ENCODE measurements at regions not wholly inside any gene's neighbourhood (a gene's known extent, or its start where the extent isn't known, plus 50 kb on each side); places are given as distances from the start of the nearest gene placed in this dataset. TPM values are rescaled to one million over a fixed set of nuclear protein-coding genes. Genes with fewer than 3 reads are reported as not detected.

DNA sequence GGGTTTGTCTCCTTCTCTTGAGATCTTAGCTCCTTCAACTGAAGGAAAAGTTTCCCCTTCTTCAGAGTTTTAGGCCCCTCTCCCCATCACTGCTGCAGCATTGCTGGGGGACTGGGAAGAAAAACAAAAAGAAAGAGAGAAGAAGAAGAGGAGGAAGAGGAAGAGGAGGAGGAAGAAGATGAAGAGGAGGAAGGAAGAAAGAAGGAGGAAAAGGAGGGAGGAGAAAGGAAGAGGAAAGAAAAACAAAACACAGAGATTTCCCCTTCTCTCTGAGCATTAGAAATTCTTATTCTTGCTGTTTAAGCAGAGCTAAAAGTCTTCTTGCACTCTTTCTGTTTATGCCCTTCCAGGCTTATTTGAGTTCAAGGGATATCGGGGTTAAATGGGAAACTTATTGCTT, 219.8 kb upstream of the AMIGO2 start:
- Mint-ChIP-seq H3K4me1 (ENCODE audit: low read depth) (peaks cover 3% of the 10 kb centered on the region), H3K27me3 (no peaks in the 10 kb centered on the region), H3K36me3 (ENCODE audit: insufficient read depth) (no peaks in the 10 kb centered on the region), H3K4me3 (ENCODE audit: low read depth) (no peak overlapping the region), H3K27ac (no peak overlapping the region), H3K9me3 (ENCODE audit: low read depth) (no peaks in the 10 kb centered on the region)
- no peak for DNase-seq (ENCODE audit: low spot score, unreplicated experiment)
- TF ChIP-seq, protein P1, sequence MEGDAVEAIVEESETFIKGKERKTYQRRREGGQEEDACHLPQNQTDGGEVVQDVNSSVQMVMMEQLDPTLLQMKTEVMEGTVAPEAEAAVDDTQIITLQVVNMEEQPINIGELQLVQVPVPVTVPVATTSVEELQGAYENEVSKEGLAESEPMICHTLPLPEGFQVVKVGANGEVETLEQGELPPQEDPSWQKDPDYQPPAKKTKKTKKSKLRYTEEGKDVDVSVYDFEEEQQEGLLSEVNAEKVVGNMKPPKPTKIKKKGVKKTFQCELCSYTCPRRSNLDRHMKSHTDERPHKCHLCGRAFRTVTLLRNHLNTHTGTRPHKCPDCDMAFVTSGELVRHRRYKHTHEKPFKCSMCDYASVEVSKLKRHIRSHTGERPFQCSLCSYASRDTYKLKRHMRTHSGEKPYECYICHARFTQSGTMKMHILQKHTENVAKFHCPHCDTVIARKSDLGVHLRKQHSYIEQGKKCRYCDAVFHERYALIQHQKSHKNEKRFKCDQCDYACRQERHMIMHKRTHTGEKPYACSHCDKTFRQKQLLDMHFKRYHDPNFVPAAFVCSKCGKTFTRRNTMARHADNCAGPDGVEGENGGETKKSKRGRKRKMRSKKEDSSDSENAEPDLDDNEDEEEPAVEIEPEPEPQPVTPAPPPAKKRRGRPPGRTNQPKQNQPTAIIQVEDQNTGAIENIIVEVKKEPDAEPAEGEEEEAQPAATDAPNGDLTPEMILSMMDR (IDR thresholded peaks at IDR 0.05; ENCODE audit: unreplicated experiment), result no peak

DNA sequence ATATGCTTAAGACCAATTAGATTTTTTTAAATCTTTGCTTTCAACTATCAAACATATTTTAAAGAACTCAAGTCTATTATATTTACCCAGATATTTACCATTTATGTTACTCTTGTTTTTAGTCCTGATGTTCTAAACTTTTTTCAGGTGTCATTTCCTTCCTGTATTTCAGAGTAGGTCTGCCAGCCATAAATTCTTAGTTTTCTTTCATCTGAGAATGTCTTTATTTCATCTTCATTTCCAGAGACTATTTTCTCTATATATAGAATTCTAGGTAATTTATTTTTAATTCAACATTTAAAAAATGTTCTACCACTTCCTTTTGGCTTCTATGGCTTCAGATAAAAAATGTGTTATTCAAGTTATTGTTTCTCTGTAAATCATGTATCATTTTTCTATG, 218.2 kb upstream of the AMIGO2 start:
- Mint-ChIP-seq H3K27ac (no peak overlapping the region), H3K9me3 (ENCODE audit: low read depth) (no peaks in the 10 kb centered on the region), H3K27me3 (no peaks in the 10 kb centered on the region), H3K36me3 (ENCODE audit: insufficient read depth) (no peaks in the 10 kb centered on the region), H3K4me3 (ENCODE audit: low read depth) (no peak overlapping the region), H3K4me1 (ENCODE audit: low read depth) (peaks cover 3% of the 10 kb centered on the region)
- TF ChIP-seq, protein P1 (IDR thresholded peaks at IDR 0.05; ENCODE audit: unreplicated experiment), result no peak
- no peak for DNase-seq (ENCODE audit: low spot score, unreplicated experiment)

DNA sequence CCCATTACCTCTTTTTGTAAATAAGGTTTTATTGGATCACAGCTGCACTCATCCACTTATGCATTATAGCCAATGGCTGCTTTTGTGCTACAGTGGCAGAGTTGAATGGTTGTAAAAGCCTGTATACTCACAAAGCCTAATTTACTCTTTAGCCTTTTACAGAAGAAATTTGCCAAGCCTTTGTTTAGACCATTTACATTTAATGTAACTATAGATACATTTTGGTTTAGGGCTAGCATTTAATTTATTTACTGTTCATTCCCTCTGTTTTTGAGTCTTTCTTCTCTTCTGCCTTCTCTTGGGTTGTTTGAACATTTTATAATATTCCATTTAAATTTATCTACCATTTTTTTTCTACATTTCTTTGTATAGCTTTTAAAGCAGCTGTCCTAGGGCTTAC, 217.1 kb upstream of the AMIGO2 start:
- Mint-ChIP-seq H3K27ac (no peak overlapping the region), H3K27me3 (no peaks in the 10 kb centered on the region), H3K4me1 (ENCODE audit: low read depth) (no peaks in the 10 kb centered on the region), H3K36me3 (ENCODE audit: insufficient read depth) (no peaks in the 10 kb centered on the region), H3K4me3 (ENCODE audit: low read depth) (no peak overlapping the region), H3K9me3 (ENCODE audit: low read depth) (no peaks in the 10 kb centered on the region)
- TF ChIP-seq, protein P1 (IDR thresholded peaks at IDR 0.05; ENCODE audit: unreplicated experiment), result no peak
- no peak for DNase-seq (ENCODE audit: low spot score, unreplicated experiment)

DNA sequence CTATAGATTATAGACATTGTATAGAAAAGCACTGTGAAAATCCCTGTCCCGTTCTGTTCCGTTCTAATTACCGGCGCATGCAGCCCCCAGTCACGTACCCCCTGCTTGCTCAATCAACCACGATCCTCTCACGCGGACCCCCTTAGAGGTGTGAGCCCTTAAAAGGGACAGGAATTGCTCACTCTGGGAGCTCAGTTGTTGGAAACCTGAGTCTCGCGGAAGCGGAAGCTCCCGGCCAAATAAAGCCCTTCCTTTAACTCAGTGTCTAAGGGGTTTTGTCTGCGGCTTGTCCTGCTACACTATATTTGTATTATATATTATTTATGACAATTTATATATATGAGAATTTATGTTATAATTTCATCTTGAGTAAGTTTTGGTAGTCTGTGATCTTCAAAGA, 213.6 kb upstream of the AMIGO2 start:
- TF ChIP-seq, protein P1 (IDR thresholded peaks at IDR 0.05; ENCODE audit: unreplicated experiment), result no peak
- H3K4me1 Mint-ChIP-seq (ENCODE audit: low read depth), result no peaks in the 10 kb centered on the region
- H3K27ac Mint-ChIP-seq, result no peak overlapping the region
- no peaks in the 10 kb centered on the region for H3K36me3 Mint-ChIP-seq (ENCODE audit: insufficient read depth)
- H3K4me3 Mint-ChIP-seq (ENCODE audit: low read depth), result no peak overlapping the region
- H3K27me3 Mint-ChIP-seq, result no peaks in the 10 kb centered on the region
- no peak for DNase-seq (ENCODE audit: low spot score, unreplicated experiment)
- H3K9me3 Mint-ChIP-seq (ENCODE audit: low read depth), result peaks cover 3% of the 10 kb centered on the region

DNA sequence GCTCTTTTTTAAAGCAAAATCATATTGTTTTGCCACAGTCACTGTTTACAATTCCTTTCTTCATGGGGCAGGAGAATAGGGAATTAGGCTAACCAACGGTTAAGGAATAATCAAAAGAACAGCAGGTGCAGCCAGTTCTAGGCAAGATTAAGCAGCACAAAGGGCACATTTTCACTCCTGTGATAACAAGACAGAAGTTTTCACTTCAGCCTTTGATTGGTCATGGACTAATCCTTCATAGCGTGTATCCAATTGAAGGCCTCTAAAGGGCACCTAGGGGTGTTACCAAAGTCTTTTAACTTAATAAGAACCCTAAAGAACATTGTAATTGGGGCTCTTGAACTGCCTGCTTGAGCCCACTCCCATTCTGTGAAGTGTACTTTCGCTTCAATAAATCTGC, 206.9 kb upstream of the AMIGO2 start:
- H3K4me1 Mint-ChIP-seq (ENCODE audit: low read depth), result peaks cover 3% of the 10 kb centered on the region
- no peaks in the 10 kb centered on the region for H3K27me3 Mint-ChIP-seq
- H3K36me3 Mint-ChIP-seq (ENCODE audit: insufficient read depth), result peaks cover 2% of the 10 kb centered on the region
- H3K9me3 Mint-ChIP-seq (ENCODE audit: low read depth), result peaks cover 3% of the 10 kb centered on the region
- no peak for DNase-seq (ENCODE audit: low spot score, unreplicated experiment)
- no peak overlapping the region for H3K4me3 Mint-ChIP-seq (ENCODE audit: low read depth)
- H3K27ac Mint-ChIP-seq, result no peak overlapping the region
- TF ChIP-seq, protein P1 (IDR thresholded peaks at IDR 0.05; ENCODE audit: unreplicated experiment), result no peak

Small RNA genes in the stretch of these regions (microRNA-seq; reads per million reads assigned to microRNA genes)
- not detected for gene MIR4494 (ENCODE audit: borderline number of aligned reads, unreplicated experiment)
